Gastrocnemius medialis (tissue), 4 donors: ENCODE measurements at regions not wholly inside any gene's neighbourhood (a gene's known extent, or its start where the extent isn't known, plus 50 kb on each side); places are given as distances from the start of the nearest gene placed in this dataset.
A peak's percentile ranks its signal among the peaks of the same experiment; 100 is the strongest.

Source experiments
- ATAC-seq, 2 donors: fragments of 150-250 bp; one replicate each; pipeline ENCODE4 v1.9.1; 2016
- DNase-seq, 2 donors: peaks; one replicate each; pipeline ENCODE4 v3.0.0-alpha.2; 2019
- H3K27ac ChIP-seq, 4 donors: fragments of 200-600 bp; sonication (generic); 1 replicate in 1 of 4; 2 replicates in 3 of 4; pipeline ENCODE4 v1.5.1; 2016 to 2018; ENCODE audit warnings: mild to moderate bottlenecking in 2 of 4, moderate library complexity in 1 of 4
- H3K27me3 ChIP-seq, 3 donors: fragments of 200-600 bp; sonication (generic) in 2 of 3; 1 replicate in 1 of 3; 2 replicates in 2 of 3; pipeline versions ENCODE4 v1.5.1 to v1.6.0; 2016 to 2019; ENCODE audit warnings: mild to moderate bottlenecking in 1 of 3, moderate library complexity in 1 of 3
- H3K36me3 ChIP-seq, 2 donors: fragments of 200-600 bp; sonication (generic) in 1 of 2; one replicate each; pipeline ENCODE4 v1.5.1; 2017 to 2018
- H3K4me1 ChIP-seq, 2 donors: fragments of 200-600 bp; sonication (generic) in 1 of 2; one replicate each; pipeline ENCODE4 v1.5.1; 2016 to 2017; ENCODE audit warnings: mild to moderate bottlenecking in 2 of 2
- H3K4me3 ChIP-seq, 4 donors: fragments of 200-600 bp; sonication (generic) in 3 of 4; 1 replicate in 1 of 4; 2 replicates in 3 of 4; pipeline ENCODE4 v1.5.1; 2016 to 2019; ENCODE audit warnings: mild to moderate bottlenecking in 2 of 4
- H3K9me3 ChIP-seq, 3 donors: fragments of 200-600 bp; sonication (generic) in 2 of 3; 1 replicate in 1 of 3; 2 replicates in 2 of 3; pipeline ENCODE4 v1.5.1; 2016 to 2019
- CTCF ChIP-seq, 5 experiments: fragments of 450-650 bp in 3 of 5; fragments of 200-600 bp in 2 of 5; sonication (generic) in 2 of 5; IDR thresholded peaks in 4 of 5; conservative IDR thresholded peaks in 1 of 5; 1 replicate in 4 of 5; 2 replicates in 1 of 5; pipeline ENCODE4 v1.5.1; 2016 to 2019; ENCODE audit warnings: antibody characterized with exemption in 5 of 5, mild to moderate bottlenecking in 3 of 5, moderate library complexity in 3 of 5
- POLR2A ChIP-seq, 2 donors: fragments of 450-650 bp; IDR thresholded peaks; one replicate each; pipeline ENCODE4 v1.6.1; 2017; ENCODE audit warnings: antibody characterized with exemption in 2 of 2, mild to moderate bottlenecking in 2 of 2, moderate library complexity in 2 of 2
- in situ Hi-C, 4 donors: fragments of 200-750 bp; cut with MboI; loops; one replicate each; pipeline versions ENCODE4 v1.15.0 to v1.8.0; 2017; ENCODE audit warnings: low sequenced_read_pairs in 4 of 4
- intact Hi-C: fragments of 100-400 bp; cut with DNase I; formaldehyde crosslinking; loops from one replicate; pipeline ENCODE4 v1.15.1; 2023; ENCODE audit warnings: low total_unique reads

DNA sequence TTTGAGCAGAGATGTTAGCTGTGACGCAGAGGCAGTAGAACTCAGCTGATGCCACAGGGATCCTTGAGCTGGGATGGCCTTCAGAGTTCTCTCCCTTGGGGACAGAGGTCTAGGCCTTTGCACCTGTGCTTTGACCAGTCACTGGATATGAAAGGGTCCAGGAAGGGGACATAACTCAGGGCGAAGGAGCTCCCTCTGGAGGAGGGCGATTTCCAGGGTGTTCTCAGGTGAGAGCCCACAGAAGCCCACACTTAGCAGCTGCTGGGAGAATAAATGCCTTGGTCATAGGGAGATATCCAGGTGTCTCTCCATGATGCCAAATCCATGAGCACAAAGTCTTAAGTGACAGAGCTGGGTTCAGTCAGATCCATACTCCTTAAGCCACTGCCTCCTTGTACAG is 369.2 kb downstream of the NYAP2 start:
- TF ChIP-seq POLR2A (IDR thresholded peaks at IDR 0.05) (no peak), CTCF (IDR thresholded peaks at IDR 0.05 in 4 of 5, conservative IDR thresholded peaks at IDR 0.05 in 1 of 5) (no peak)
- intact Hi-C loops: no loop called here
- no peak overlapping the region for H3K27ac ChIP-seq
- DNase-seq (no peak), ATAC-seq (no peak)
- no peaks in the 10 kb centered on the region for H3K9me3 ChIP-seq
- H3K36me3 ChIP-seq: no peaks in the 10 kb centered on the region
- no peaks in the 10 kb centered on the region for H3K27me3 ChIP-seq
- in situ Hi-C loops: no loop called here
- no peak overlapping the region for H3K4me3 ChIP-seq
- no peaks in the 10 kb centered on the region for H3K4me1 ChIP-seq

GRCh38 chr2:225766431-225766830 is 366.9 kb downstream of the NYAP2 start:
- Histone ChIP-seq H3K27ac (no peak overlapping the region), H3K27me3 (no peaks in the 10 kb centered on the region), H3K4me1 (no peaks in the 10 kb centered on the region), H3K9me3 (no peaks in the 10 kb centered on the region), H3K4me3 (no peak overlapping the region), H3K36me3 (no peaks in the 10 kb centered on the region)
- intact Hi-C loops (no loop called here), in situ Hi-C loops (no loop called here)
- TF ChIP-seq CTCF (IDR thresholded peaks at IDR 0.05 in 4 of 5, conservative IDR thresholded peaks at IDR 0.05 in 1 of 5) (no peak), POLR2A (IDR thresholded peaks at IDR 0.05) (no peak)
- no peak for DNase-seq
- no peak for ATAC-seq

- in situ Hi-C loops (no loop called here), intact Hi-C loops (no loop called here)
- H3K27me3 ChIP-seq: no peaks in the 10 kb centered on the region
- H3K4me1 ChIP-seq: no peaks in the 10 kb centered on the region
- DNase-seq (no peak), ATAC-seq (no peak)
- no peaks in the 10 kb centered on the region for H3K36me3 ChIP-seq
- H3K27ac ChIP-seq: no peak overlapping the region
- no peak for TF ChIP-seq CTCF (IDR thresholded peaks at IDR 0.05 in 4 of 5, conservative IDR thresholded peaks at IDR 0.05 in 1 of 5)
- no peak for TF ChIP-seq POLR2A (IDR thresholded peaks at IDR 0.05)
- no peaks in the 10 kb centered on the region for H3K9me3 ChIP-seq
- H3K4me3 ChIP-seq: no peak overlapping the region
These were observed 366.3 kb downstream of the NYAP2 start for GRCh38 chr2:225765820-225766219.

DNA sequence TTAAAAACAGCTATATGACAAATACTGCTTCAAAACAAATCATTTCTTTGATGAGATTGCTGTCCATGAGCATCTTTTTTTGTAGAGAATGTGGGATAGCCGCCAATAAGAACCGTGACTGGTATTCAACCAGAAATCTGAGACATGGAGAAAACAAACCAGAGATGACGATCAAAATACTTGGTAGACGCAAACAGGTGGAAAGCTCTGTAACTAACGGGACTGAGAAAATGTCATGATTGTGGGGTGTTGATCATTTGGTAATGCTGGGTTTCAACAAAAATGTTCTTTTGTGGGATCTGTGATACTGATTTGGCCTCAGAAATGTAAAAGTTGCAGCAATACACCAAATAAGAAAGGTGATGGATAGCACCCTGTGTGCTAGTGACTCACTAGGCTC is 364.8 kb downstream of the NYAP2 start:
- peak in 1 of 2 donors; percentile 36 for ATAC-seq

More for the DNA sequence above, 364.8 kb downstream of the NYAP2 start:
- TF ChIP-seq POLR2A (IDR thresholded peaks at IDR 0.05): no peak
- no peak for TF ChIP-seq CTCF (IDR thresholded peaks at IDR 0.05 in 4 of 5, conservative IDR thresholded peaks at IDR 0.05 in 1 of 5)
- H3K27ac ChIP-seq: no peak overlapping the region
- H3K4me3 ChIP-seq: no peak overlapping the region
- DNase-seq: no peak
- in situ Hi-C loops (no loop called here), intact Hi-C loops (no loop called here)
- H3K9me3 ChIP-seq: no peaks in the 10 kb centered on the region
- no peaks in the 10 kb centered on the region for H3K36me3 ChIP-seq
- H3K4me1 ChIP-seq: no peaks in the 10 kb centered on the region
- H3K27me3 ChIP-seq: no peaks in the 10 kb centered on the region
